Stromal cell of bone marrow (primary cell): ENCODE measurements at regions not wholly inside any gene's neighbourhood (a gene's known extent, or its start where the extent isn't known, plus 50 kb on each side); places are given as distances from the start of the nearest gene placed in this dataset.
"Not testable (repeated sequence)": the region's sequence is repeated elsewhere in the genome, so short reads cannot be mapped to it uniquely, and the experiment has no call there.

Source experiments
- DNase-seq: peaks from one replicate; pipeline ENCODE4 v3.0.0-alpha.2; 2012; ENCODE audit warnings: low read depth

DNA sequence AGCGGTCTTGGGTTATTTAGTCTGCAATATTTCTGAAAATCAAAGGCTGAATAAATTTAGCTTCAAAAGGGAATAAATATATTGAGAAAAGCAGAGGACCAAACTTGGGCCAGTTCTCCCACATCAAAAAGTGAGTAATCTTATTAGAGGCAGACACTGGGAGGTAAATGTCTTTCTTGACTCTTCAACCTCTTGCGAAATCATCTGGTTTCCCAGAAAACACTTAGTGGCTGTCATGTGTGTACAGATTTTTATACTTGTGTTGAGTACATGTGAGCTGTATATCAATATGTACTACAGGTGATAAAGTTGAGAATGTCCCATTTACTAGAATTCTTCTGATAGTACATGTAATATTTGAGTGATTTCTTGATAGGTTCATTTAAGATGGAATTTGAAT lies 454.9 kb downstream of the PRR16 start:
- no peak for DNase-seq

DNA sequence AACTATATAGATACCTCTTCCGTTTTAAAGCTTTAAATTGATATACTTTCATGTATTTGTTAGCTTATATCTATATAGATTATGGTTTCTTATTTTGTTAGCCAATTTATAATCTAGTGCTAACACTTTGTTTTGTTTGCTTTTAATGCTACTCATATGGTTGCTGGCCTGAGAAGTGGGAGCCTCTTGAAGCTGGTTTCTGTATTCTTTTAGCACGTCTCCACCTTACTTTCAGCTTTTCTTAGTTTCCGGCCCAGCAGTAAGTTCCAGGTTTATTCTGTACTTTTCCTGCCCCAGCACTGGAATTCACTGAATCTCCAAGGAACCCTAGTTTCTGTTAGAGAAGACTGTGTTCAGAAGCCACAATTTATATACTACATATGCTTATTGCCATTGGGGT lies 458.9 kb downstream of the PRR16 start:
- no peak for DNase-seq

DNA sequence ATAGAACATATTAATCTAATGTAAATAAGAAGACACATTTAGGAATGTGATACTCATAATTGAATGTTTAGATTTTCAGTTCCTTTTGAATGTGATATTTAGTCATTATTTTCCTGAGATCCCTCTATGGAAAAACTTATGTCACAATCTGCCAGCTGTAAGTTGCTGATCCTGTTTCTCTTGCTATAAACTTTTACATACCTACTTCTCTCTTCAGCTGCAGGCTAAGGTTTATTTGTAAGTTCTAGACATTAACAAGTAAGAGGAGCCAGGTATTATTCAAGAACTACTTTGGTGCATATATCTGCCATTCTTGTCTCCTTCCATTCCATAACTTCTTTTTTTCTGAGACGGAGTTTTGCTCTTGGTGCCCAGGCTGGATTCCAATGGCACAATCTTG lies 462.4 kb downstream of the PRR16 start:
- DNase-seq: no peak

DNA sequence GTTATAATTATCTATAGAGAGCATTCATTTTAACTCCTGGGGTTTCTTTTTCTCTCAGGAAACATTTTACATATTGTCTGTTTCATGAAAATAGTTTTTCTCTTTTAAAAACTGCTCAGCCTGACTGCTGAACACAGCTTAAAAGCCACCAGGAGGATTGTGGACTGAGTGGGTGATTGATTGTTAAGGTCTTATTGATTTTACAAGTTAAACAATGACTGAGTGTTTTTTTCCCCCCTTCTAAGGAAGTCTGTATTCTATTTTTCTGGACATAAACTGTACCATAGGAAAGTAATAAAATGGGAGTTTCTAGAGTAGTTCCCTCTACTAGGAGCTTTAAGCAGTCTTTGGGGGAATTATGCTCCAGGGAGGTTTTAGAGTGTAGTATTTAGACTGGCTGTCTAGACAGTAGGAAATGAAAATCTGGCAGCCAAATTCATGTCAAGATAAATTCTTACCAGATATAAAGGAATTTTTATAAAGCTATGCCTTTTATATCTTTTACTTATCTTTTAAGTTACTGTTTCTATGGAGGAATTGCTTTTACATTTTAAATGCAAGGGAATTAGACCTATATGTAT lies 463.9 kb downstream of the PRR16 start:
- no peak for DNase-seq

DNA sequence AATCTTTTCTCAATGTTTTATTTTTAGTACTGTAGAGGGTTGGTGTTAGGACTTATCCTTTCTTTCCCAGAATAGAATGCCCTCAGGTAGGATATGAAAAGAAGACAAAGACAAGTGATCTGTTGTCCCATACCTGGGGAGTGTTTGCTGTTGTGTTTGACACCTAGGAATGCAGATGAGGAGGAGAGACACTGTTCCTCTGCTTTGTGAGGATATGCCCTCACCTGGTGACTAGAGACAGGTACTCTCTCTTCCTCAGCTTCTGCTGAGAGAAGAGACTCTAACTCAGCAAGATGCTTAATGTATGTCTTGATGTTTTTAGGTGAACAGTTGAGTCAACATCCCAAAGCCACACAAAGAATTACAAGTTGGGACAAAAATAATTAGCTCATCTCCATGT lies 468.4 kb downstream of the PRR16 start:
- DNase-seq: no peak

DNA sequence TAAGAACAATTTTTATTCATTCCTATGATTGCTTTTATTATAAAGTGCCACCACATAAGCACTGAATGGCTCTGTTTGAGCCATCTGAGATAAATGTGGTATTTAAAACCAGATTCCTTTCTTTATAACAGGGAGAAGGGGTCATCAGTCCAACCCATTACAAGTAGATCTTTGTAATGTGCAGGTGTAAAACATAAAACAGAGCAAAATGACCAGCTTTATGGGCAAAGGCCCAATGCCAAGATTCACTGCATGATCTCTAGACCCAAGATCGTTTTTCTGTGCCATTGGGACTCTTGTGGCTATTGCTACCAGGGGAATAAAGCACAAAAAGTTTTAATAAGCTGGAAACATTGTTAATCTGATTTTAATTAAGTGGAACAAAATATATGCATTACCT lies 469.9 kb downstream of the PRR16 start:
- DNase-seq: no peak

DNA sequence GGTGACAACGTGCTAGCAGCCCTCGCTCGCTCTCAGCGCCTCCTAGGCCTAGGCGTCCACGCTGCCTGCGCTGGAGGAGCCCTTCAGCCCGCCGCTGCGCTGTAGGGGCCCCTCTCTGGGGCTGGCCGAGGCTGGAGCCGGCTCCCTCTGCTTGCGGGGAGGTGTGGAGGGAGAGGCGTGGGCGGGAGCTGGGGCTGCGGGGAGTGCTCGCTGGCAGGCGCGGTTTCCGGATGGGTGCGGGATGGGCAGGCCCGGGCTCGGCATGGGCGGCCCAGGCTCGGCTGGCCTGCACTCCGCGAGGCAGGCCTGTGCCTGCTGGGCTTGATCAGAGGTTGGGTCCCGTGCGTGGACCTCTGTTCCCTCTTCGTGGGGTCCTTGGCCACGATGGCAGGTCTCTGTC lies 472.6 kb downstream of the PRR16 start:
- DNase-seq: no peak

DNA sequence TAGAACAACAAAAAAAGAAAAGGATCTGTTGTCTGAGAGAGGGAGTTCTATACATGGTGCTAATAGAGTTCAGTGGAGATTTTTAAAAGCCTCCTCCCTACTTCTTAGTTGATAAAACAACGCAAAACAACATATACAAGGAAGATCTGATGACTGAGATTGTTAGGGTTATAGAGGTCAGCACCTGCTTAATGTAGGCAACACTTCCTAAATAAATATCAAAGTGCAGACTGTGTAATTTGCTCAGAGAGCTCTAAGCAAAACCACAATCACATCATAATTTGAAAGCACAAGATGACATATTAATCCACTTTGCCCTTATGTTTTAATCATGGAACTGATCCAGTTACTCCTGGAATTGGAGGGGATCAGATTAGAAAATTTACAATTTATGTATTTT lies 474.5 kb downstream of the PRR16 start:
- no peak for DNase-seq

DNA sequence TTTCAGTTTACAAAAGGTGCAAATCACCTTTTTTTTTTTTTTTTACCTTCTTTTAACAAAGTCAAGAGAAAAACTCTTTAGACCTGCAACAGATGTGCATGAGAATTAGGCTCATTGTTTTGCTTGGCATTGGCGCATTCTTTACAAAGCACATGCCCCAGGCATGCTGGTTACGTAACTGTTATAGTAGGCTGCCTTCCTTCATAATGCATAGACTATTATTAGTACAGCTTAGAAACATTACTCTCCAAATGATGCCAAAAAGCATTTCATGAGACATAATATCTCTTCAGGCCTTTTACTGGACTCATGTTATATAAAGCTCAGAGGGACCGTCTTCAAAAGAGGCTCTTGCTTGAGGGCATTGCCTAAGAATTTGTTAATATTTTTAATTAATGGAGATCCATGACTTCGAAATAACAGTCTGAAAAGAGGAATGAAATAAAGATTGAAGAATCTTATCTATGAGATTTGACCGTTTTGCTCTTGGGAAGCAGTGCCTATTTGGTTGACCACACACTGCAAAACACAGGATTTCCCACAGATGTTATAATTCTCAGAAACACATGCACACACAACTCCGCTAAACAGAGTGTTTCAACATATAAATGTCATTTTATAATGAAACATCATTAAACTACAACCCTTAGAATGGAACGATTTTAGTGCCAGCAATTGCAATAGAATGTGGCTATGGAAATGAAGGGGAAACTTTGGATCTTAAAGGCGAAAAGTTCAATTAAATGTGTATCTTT lies 478.7 kb downstream of the PRR16 start:
- no peak for DNase-seq

DNA sequence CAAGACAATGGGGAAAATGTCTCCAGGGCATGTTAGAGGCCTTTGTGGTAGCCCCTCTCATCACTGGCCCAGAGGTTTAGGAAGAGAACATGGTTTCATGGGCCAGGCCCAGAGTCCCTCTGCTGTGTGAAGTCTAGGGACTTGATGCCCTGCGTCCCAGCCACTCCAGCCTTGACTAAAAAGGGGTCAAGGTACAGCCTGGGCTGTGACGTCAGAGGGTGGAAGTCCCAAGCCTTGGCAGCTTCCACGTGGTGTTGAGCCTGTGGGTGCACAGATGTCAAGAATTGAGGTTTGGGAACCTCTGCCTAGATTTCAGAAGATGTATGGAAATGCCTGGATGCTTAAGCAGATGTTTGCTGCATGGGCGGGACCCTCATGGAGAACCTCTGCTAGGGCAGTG lies 485.5 kb downstream of the PRR16 start:
- not testable (repeated sequence) for DNase-seq

DNA sequence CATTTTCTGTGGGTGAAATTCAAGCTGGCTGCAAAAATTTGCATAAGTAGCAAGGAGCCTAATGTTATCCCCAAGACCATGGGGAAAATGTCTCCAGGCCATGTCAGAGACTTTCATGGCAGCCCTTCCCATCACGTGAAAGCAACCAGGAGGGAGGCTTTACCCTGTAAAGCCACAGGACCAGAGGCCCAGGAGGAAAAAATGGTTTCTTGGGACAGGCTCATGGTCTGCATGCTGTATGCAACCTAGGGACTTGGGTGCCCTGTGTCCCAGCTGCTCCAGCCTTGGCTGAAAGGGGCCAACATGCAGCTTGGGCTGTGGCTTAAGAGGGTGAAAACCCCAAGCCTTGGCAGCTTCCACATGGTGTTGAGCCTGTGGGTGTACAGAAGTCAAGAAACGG lies 489.3 kb downstream of the PRR16 start:
- DNase-seq: not testable (repeated sequence)

DNA sequence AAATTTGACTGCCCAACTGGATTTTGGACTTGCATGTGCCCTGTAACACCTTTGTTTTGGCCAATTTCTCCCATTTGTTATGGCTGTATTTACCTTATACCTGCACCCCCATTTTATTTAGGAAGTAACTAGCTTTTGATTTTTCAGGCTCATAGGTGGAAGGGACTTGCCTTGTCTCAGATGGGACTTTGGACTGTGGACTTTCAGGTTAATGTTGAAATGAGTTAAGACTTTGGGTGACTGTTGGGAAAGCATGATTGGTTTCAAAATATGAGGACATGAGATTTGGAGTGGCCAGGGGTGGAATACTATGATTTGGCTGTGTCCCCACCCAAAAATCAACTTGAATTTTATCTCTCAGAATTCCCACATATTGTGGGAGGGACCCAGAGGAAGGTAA lies 490.2 kb downstream of the PRR16 start:
- no peak for DNase-seq

DNA sequence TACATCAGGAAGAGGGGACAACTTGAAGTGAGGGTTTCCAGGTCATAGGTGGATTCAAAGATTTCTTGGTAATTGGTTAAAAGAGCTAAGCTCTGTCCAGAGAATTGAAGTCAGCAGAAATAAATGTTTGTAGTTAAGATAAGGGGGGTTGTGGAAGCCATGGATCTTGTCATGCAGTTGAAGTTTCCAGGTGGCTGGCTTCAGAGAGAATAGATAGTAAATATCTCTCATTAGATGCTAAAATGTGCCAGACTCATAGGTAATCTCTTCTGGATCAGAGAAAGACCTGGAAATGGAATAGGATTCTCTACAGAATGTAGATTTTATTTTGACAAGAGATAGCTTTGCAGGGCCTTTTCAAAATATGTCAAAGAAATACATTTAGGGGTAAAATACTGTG lies 491.7 kb downstream of the PRR16 start:
- no peak for DNase-seq

DNA sequence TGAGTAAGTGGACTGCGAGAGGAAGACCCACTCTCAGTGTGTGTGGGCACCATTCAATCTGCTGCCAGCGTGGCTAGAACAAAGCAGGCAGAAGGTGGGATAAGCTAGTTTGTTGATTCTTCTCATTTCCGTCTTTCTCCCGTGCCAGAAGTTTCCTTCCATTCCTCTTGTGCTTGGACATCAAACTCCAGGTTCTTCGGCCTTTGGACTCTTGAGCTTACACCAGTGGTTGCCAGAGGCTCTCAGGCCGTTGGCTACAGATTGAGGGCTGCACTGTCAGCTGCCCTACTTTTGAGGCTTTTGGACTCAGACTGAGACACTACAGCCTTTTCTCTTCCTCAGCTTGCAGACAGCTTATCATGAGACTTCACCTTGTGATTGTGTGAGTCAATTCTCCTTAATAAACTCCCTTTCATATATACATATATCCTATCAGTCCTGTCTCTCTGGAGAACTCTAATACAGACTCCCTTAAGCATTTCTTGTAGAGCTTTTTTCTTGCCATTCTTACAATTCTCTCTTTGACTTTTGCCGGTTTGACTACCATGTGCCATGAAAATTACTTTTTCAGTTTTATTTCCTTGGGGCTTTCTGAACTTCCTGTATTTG lies 494.9 kb downstream of the PRR16 start:
- no peak for DNase-seq

DNA sequence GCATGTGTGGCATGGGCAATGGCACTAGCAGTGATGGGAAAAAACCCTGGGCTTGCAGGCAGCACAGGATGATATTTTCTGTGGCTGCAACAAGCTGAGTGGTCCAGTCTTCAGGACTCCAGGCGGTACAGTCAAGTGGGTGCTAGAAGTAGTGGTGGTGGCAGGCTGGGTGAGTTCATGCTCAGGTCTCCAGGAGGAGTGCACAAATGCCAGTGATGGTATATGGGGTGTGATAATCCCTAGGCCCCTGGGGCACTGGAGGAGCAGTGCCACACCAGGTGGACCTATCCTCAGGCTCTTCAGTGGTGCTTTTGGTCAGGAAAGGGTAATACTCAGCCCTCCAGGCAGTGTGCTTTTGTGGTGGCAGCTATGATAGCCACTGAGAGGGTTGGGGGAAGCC lies 496.4 kb downstream of the PRR16 start:
- no peak for DNase-seq

DNA sequence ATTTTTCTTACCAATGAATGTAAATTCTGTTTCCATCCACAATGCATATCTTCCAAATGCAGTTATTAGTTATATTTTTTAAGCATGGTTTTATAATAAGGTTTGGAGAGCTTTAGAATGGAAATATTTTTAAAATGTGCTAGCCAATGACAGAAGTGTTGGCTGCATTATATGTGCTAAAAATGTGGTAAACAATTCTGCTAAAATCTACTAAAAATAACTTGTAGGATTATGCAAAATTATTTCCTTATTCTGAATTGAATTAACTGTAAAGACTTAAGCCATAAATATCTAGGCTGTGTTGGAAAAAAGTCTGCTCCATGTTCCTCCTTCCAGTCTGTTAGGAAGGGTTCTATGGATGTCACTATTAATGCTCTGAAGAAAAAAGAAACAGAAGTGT lies 503.3 kb downstream of the PRR16 start:
- no peak for DNase-seq

DNA sequence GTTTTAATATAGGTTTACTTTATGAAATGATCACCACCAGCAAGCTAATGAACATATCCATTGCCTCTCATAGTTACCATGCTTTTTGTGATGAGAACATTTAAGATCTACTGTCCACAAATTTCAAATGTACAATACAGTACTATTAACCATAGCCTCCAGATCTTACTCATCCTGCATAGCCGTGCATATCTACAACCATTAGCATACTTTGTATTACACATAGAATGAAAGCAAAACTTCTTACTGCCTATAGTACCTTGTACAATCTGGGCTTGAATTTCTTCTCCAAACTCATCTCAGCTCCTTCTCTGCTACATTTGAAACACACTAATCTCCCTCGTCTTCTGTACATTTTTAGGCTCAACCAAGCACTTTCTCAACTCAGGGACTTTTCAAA lies 510.6 kb downstream of the PRR16 start:
- no peak for DNase-seq

DNA sequence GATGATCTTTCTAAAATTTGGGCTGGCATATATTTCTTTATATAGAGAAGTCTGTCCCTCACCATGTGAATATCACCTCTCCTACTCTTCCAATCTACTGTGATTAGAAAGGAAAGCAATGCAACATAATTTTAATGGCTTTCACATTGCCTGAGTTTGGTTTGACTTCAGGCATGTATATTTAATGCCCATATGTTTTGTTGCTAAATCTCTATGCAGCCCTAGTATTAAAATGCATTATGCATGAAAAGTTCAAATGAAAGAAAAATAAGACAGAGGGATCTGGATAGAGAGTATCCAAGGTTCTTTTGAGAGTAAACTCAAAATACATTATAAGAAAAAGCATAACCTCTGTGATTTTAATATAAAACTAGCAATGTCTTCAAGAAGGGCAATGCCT lies 518.3 kb downstream of the PRR16 start:
- DNase-seq: no peak

DNA sequence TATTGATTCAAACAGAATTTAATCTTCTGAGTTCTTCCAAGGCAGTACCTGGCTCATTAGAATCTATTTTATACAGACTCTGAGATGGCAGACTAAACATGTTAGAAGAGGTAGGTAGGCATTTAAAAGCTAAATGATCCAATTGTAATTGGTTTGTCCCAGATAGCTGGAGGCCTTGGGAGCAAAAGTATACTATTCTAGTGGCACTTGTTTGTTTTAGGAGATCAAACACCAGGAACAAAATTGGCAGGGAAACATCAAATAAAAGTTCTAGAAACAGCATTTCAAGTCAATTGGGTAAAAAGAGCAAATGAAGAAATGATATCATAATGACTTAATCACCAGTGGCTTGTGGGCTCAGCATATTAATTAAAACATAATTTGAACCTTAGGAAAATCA lies 521.4 kb downstream of the PRR16 start:
- no peak for DNase-seq

DNA sequence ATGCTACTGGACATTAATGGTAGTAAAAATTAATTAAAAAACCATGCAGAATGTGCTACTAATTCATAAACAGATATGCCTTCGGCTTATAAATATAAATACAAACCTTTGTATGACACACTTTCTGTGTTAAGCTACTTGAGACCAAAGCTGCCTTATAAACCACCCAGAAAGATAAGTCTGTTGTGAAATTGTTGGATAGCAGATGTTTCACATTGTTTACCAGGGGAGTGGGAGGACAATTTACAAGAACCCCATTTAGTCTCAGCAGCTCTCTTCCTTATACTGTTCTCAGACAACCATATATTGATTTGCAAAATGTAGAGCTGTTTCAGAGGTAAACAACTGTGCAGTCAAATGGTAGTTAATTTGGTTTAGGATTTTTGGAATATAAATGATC lies 524.4 kb downstream of the PRR16 start:
- no peak for DNase-seq

DNA sequence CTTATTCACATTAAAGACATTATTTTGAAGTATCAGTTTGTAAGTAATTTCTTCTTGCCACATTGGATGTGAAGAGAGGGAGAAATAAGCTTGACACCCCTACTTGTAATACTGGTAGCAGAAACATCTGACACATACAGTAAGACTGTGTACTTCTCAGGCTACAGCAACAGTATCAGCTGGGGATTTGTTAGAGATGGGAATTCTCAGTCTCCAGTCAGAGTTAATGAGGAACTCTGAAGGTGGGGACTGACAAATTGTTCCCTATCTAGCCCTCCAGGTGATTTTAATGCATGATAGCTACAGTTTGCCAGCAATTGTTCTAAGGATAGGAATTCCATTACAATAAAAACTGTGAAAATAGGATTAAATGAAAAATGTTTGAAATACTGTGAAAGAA lies 524.8 kb downstream of the PRR16 start:
- no peak for DNase-seq

DNA sequence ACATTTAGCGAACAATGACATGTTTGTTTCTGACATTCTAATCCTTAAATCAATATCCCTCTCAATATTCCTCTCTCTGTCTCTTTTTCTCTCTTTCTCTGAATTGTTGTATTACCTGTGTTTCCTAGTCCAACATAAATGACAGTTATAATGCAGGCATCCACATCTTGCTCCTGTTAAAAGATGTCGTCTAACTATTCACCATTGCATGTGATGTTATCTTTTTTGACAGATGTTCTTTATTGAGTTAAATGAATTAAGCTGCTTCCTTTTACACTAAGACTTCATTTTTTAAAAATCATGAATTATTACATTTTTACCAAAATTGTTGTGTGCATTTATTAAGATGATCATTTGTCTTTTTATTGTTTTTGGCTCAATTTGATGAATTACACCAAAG lies 527.5 kb downstream of the PRR16 start:
- DNase-seq: no peak

DNA sequence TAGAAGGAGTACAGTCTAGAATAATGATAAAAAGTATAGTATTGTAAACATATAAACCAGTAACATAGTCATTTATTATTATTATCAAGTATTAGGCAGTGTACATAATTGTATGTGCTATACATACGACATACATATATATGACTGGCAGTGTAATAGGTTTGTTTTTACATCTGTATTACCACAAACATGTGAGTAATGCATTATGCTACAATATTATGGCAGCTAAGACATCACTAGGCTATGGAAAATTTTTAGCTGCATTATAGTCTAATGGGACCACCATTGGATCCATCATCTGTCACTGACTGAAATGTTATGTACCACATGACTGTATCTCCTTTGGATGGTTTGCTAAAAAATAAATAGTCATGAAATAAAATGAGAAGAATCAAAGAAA lies 530.0 kb downstream of the PRR16 start:
- DNase-seq: no peak

DNA sequence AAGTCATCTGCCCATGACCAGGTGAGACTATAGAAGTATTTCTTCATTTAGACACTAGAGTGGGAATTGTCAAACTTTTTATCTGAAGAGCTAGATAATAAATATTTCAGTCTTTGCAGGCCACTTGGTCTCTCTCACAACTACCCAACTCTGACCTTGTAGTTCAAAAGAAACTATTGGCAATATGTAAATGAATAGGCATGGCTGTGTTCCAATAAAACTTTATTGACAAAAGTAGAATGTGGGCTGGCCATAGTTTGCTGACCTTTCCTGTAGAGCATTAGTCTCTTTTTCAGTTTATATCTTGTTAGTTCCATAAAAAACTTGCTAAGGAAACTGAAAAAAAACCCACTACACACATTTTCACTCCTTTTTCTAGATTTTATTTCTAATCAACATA lies 535.5 kb downstream of the PRR16 start:
- DNase-seq: no peak
